SU-DHL-6 (cell line): ENCODE measurements at regions not wholly inside any gene's neighbourhood (a gene's known extent, or its start where the extent isn't known, plus 50 kb on each side); places are given as distances from the start of the nearest gene placed in this dataset.

Experiments used
- H2AFZ ChIP-seq: fragments of 200-600 bp; sonication (generic); 2 replicates; pipeline ENCODE4 v1.6.1; 2014; ENCODE audit warnings: low read depth, mild to moderate bottlenecking, moderate library complexity, mixed read lengths, antibody characterized with exemption, low read length; ENCODE audit not compliant: severe bottlenecking
- H3F3A ChIP-seq: fragments of 200-600 bp; shearing (Covaris generic); 2 replicates; pipeline ENCODE4 v1.6.0; 2016; ENCODE audit warnings: antibody characterized with exemption, mild to moderate bottlenecking; ENCODE audit not compliant: insufficient read depth
- H3K27ac ChIP-seq: fragments of 200-600 bp; sonication (generic); 2 replicates; pipeline ENCODE4 v1.5.1; 2016; ENCODE audit warnings: low read depth, mild to moderate bottlenecking, low read length, moderate library complexity, mixed read lengths
- H3K27me3 ChIP-seq: fragments of 200-600 bp; sonication (generic), shearing (Covaris generic); 2 replicates; pipeline ENCODE4 v1.6.0; 2014; ENCODE audit warnings: mild to moderate bottlenecking, low read length
- H3K36me3 ChIP-seq: fragments of 200-600 bp; sonication (generic); 2 replicates; pipeline ENCODE4 v1.6.1; 2014; ENCODE audit warnings: mild to moderate bottlenecking, low read length, mixed read lengths
- H3K4me2 ChIP-seq: fragments of 300-600, 200-600 bp; shearing (Covaris generic), sonication (generic); 2 replicates; pipeline ENCODE4 v1.6.0; 2014; ENCODE audit warnings: low read length, low read depth, mild to moderate bottlenecking; ENCODE audit not compliant: poor library complexity, severe bottlenecking
- H3K4me3 ChIP-seq: fragments of 200-600 bp; sonication (generic); 2 replicates; pipeline ENCODE4 v1.5.1; 2014; ENCODE audit warnings: antibody characterized with exemption, low read length, mild to moderate bottlenecking, mixed read lengths; ENCODE audit not compliant: insufficient read depth, poor library complexity, severe bottlenecking
- H3K79me2 ChIP-seq: fragments of 200-600 bp; sonication (generic); 2 replicates; pipeline ENCODE4 v1.6.1; 2014; ENCODE audit warnings: mild to moderate bottlenecking, low read length, moderate library complexity; ENCODE audit not compliant: insufficient read depth
- H3K9ac ChIP-seq: fragments of 200-600 bp; sonication (generic); 2 replicates; pipeline ENCODE4 v1.7.0; 2014; ENCODE audit warnings: mild to moderate bottlenecking, low read length
- H3K9me2 ChIP-seq: fragments of 200-600 bp; sonication (generic); replicated peaks from 2 replicates; pipeline ENCODE4 v1.6.1; 2014; ENCODE audit warnings: low read length; ENCODE audit not compliant: insufficient read depth
- H3K9me3 ChIP-seq: fragments of 200-600 bp; sonication (generic); 2 replicates; pipeline ENCODE4 v1.6.1; 2014; ENCODE audit warnings: low read length, mixed read lengths; ENCODE audit not compliant: insufficient read depth
- H4K20me1 ChIP-seq: fragments of 200-600 bp; sonication (generic); 2 replicates; pipeline ENCODE4 v1.6.1; 2014; ENCODE audit warnings: low read depth, mild to moderate bottlenecking, antibody characterized with exemption, low read length, moderate library complexity, mixed read lengths
- EZH2phosphoT487 ChIP-seq: fragments of 200-600 bp; sonication (generic), shearing (Covaris generic); conservative IDR thresholded peaks from 2 replicates; pipeline ENCODE4 v1.6.1; 2018; ENCODE audit warnings: mild to moderate bottlenecking, antibody characterized with exemption, low read length, moderate library complexity, mixed read lengths
- TF ChIP-seq, protein P1 (sequence below): fragments of 200-600 bp; sonication (generic); IDR thresholded peaks from one replicate; pipeline ENCODE4 v1.5.1; 2017; ENCODE audit warnings: antibody characterized with exemption, mild to moderate bottlenecking, low read length, moderate library complexity; ENCODE audit not compliant: insufficient read depth, poor library complexity, severe bottlenecking

DNA sequence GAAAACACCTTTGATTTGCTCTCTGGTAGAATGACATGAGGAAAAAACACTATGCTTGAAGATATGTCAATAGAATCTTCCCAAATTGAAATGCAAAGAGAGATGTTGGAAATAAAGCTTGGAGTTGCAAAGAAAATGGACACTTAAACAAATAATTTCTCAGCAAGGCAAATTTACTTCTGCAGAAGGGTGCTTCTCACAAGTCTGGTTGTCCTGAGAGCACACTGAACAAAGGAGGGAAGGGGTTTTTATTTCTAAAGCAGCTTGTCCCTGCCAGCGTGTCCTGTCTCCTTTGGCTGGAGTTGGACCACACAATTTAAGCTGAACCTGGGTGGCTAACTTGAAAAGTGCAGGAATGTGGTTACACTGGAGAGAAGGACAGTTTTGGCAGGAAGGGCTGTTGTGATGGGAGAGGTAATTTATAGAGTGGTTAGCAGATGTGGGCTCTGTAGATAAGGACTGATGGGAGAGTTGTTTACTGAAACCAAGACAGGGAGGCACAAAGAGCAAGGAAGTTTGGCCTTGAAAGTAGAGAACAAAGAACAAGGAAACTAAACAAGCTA, 454.6 kb upstream of the EYS start:
- Histone ChIP-seq H3K79me2 (no peaks in the 10 kb centered on the region), H3K36me3 (no peaks in the 10 kb centered on the region), H2AFZ (no peak overlapping the region), H3K9ac (no peak overlapping the region), H3F3A (no peaks in the 10 kb centered on the region), H4K20me1 (no peaks in the 10 kb centered on the region), H3K4me3 (no peak overlapping the region), H3K27ac (no peak overlapping the region), H3K4me2 (no peak overlapping the region), H3K9me3 (peaks cover 21% of the 10 kb centered on the region; the same call in 1 of the 2 replicates), H3K27me3 (no peaks in the 10 kb centered on the region), H3K9me2 (no peaks in the 10 kb centered on the region)
- no peak for TF ChIP-seq EZH2phosphoT487

DNA sequence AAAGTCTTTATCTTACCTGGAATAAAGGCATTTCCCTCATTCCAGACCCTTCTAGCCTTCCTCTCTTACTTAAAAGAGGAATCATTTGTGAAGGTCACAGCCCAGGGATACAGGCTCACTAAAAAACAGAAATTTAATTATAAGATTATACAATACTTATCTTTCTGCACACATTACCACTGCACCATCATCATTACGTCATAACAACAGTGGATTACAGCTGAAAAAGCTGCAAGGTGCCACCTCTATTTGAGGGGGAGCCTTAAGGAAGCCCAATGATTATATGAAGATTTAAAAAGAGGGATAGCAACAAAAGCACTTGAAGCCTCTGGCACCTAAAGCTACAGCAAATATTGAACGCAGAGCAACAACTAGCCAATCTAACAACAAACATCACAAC, 452.9 kb upstream of the EYS start:
- Histone ChIP-seq H3K9ac (no peak overlapping the region), H3K79me2 (no peaks in the 10 kb centered on the region), H3K9me2 (no peaks in the 10 kb centered on the region), H2AFZ (no peak overlapping the region), H3F3A (no peaks in the 10 kb centered on the region), H3K27me3 (no peaks in the 10 kb centered on the region), H3K27ac (no peak overlapping the region), H3K36me3 (no peaks in the 10 kb centered on the region), H3K9me3 (peaks cover 21% of the 10 kb centered on the region; the same call in 1 of the 2 replicates), H4K20me1 (no peaks in the 10 kb centered on the region), H3K4me3 (no peak overlapping the region), H3K4me2 (no peak overlapping the region)
- TF ChIP-seq, protein P1, sequence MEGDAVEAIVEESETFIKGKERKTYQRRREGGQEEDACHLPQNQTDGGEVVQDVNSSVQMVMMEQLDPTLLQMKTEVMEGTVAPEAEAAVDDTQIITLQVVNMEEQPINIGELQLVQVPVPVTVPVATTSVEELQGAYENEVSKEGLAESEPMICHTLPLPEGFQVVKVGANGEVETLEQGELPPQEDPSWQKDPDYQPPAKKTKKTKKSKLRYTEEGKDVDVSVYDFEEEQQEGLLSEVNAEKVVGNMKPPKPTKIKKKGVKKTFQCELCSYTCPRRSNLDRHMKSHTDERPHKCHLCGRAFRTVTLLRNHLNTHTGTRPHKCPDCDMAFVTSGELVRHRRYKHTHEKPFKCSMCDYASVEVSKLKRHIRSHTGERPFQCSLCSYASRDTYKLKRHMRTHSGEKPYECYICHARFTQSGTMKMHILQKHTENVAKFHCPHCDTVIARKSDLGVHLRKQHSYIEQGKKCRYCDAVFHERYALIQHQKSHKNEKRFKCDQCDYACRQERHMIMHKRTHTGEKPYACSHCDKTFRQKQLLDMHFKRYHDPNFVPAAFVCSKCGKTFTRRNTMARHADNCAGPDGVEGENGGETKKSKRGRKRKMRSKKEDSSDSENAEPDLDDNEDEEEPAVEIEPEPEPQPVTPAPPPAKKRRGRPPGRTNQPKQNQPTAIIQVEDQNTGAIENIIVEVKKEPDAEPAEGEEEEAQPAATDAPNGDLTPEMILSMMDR: no peak
- no peak for TF ChIP-seq EZH2phosphoT487

DNA sequence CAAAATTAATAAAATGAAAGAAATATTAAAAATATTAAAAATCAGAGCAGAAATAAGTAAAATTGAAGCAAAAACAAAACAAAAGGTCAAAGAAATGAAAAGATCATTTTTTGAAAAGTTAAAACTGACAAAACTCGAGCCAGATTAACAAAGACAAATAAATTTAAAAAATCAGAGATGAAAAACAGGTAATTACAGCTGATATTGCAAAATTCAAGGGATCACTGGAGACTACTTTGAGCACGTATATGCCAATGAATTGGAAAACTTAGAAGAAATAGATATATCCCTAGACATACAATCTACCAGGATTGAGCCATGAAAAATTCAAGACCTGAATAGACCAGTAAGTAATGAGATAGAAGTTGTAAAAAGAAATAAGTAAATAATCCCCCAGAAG, 446.2 kb upstream of the EYS start:
- Histone ChIP-seq H3K79me2 (no peaks in the 10 kb centered on the region), H2AFZ (no peak overlapping the region), H4K20me1 (no peaks in the 10 kb centered on the region), H3K4me3 (no peak overlapping the region), H3F3A (no peaks in the 10 kb centered on the region), H3K9ac (no peak overlapping the region), H3K9me2 (no peaks in the 10 kb centered on the region), H3K4me2 (no peak overlapping the region), H3K9me3 (no peaks in the 10 kb centered on the region), H3K27ac (no peak overlapping the region), H3K36me3 (no peaks in the 10 kb centered on the region), H3K27me3 (no peaks in the 10 kb centered on the region)
- TF ChIP-seq, protein P1: no peak
- TF ChIP-seq EZH2phosphoT487: no peak

DNA sequence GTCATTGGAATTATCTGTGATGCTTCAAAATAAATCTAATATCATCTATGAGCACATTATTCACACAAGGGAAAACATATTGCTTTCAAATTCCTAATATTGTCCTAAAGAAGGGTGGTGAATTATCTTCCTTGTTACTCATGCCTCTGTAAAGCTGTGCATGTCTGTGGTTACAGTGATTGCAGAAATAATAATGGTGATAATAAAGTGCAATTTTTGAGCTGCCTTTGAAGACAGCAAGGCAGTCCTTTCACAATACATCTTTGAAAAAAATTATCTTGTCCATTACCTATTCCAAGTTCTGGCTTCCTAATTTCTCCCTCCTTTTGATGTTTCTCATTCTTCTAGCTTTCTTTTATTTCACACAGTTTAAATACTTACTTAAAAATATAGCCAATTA, 442.1 kb upstream of the EYS start:
- Histone ChIP-seq H3K27ac (no peak overlapping the region), H3K9me3 (no peaks in the 10 kb centered on the region), H3F3A (no peaks in the 10 kb centered on the region), H3K9ac (no peak overlapping the region), H3K27me3 (no peaks in the 10 kb centered on the region), H2AFZ (peak overlapping the region; percentile 31), H3K9me2 (no peaks in the 10 kb centered on the region), H4K20me1 (no peaks in the 10 kb centered on the region), H3K4me3 (no peak overlapping the region), H3K4me2 (no peak overlapping the region), H3K36me3 (no peaks in the 10 kb centered on the region), H3K79me2 (no peaks in the 10 kb centered on the region)
- TF ChIP-seq, protein P1: no peak
- no peak for TF ChIP-seq EZH2phosphoT487
